Astrocyte of the spinal cord (primary cell): ENCODE measurements at regions not wholly inside any gene's neighbourhood (a gene's known extent, or its start where the extent isn't known, plus 50 kb on each side); places are given as distances from the start of the nearest gene placed in this dataset.

Source experiments
- DNase-seq: peaks from one replicate; pipeline ENCODE4 v3.0.0; 2011; ENCODE audit warnings: low read depth, low spot score
- H3K4me3 ChIP-seq: 2 replicates; pipeline ENCODE4 v1.5.1; 2011; ENCODE audit warnings: low read depth, mild to moderate bottlenecking, low read length, moderate library complexity
- in situ Hi-C: cut with HindIII; loops from 2 replicates; pipeline ENCODE4 v1.10.0; 2017; ENCODE audit warnings: low sequenced_read_pairs
- TF ChIP-seq, protein P1 (sequence below): IDR thresholded peaks from 2 replicates; pipeline ENCODE4 v1.5.1; 2012; ENCODE audit warnings: low read depth, mild to moderate bottlenecking, low read length, inconsistent platforms

DNA sequence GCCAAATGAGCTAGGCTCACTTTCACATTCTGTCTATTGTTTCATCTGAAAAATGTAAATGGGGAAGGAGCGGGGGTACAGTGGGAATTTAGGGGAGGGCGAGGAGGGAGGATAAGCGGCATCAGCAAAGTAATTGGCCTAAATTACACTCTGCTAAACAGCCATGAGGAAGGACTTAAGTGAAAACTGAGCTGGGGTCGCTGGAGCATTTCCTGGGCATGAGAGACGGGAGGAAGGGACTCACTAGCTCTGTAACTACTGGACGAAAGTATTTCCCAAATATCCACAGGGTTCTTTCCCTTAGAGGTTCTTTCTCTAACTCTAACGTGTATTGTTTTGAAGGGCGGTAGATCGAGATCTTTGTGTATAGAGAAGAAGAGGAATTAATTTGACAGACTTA lies 418.0 kb downstream of the SOX2 start:
- DNase-seq, result no peak
- H3K4me3 ChIP-seq, result no peak overlapping the region
- in situ Hi-C loops, result no loop called here
- TF ChIP-seq, protein P1, sequence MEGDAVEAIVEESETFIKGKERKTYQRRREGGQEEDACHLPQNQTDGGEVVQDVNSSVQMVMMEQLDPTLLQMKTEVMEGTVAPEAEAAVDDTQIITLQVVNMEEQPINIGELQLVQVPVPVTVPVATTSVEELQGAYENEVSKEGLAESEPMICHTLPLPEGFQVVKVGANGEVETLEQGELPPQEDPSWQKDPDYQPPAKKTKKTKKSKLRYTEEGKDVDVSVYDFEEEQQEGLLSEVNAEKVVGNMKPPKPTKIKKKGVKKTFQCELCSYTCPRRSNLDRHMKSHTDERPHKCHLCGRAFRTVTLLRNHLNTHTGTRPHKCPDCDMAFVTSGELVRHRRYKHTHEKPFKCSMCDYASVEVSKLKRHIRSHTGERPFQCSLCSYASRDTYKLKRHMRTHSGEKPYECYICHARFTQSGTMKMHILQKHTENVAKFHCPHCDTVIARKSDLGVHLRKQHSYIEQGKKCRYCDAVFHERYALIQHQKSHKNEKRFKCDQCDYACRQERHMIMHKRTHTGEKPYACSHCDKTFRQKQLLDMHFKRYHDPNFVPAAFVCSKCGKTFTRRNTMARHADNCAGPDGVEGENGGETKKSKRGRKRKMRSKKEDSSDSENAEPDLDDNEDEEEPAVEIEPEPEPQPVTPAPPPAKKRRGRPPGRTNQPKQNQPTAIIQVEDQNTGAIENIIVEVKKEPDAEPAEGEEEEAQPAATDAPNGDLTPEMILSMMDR, result no peak

DNA sequence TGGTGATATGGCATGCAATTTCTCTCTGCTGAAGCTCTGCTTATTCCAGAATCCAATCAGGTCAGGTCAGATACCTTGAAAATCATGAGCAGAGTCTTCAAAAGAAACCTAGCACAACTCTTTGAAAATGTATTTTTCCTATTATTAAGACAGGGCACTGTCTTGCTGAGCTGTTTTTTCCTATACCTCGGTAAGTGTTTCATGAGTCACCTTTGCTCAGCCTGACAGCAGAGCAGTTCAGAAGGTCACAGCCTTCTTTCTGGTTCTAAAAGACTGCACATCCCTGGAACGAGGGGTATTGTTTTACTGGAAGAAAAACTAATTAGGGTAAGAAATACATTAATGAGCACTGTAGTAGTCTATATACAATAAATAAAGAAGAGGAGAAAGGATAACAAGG lies 422.0 kb downstream of the SOX2 start:
- no peak overlapping the region for H3K4me3 ChIP-seq
- DNase-seq, result no peak
- in situ Hi-C loops, result no loop called here
- TF ChIP-seq, protein P1, result no peak

DNA sequence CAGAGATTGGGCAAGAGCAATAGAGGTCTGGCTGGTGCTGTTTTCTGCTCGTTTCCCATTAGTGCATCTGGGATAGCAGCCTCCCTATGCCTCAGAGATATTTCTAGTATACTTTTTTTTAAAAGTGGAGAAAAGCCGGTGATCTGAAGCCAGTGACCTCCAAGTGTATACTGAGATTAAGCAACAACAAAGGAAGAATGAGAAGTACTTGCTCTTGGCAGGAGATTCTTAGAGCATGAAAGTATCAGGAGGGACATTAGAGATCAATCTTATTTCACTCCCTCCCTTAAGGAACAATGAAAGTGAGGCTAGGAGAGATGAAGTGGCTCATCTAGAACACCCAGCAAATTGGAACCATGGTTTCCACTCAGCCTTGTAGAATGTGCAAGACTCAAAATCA lies 423.3 kb downstream of the SOX2 start:
- no peak overlapping the region for H3K4me3 ChIP-seq
- DNase-seq, result no peak
- TF ChIP-seq, protein P1, result no peak
- in situ Hi-C loops, result no loop called here

DNA sequence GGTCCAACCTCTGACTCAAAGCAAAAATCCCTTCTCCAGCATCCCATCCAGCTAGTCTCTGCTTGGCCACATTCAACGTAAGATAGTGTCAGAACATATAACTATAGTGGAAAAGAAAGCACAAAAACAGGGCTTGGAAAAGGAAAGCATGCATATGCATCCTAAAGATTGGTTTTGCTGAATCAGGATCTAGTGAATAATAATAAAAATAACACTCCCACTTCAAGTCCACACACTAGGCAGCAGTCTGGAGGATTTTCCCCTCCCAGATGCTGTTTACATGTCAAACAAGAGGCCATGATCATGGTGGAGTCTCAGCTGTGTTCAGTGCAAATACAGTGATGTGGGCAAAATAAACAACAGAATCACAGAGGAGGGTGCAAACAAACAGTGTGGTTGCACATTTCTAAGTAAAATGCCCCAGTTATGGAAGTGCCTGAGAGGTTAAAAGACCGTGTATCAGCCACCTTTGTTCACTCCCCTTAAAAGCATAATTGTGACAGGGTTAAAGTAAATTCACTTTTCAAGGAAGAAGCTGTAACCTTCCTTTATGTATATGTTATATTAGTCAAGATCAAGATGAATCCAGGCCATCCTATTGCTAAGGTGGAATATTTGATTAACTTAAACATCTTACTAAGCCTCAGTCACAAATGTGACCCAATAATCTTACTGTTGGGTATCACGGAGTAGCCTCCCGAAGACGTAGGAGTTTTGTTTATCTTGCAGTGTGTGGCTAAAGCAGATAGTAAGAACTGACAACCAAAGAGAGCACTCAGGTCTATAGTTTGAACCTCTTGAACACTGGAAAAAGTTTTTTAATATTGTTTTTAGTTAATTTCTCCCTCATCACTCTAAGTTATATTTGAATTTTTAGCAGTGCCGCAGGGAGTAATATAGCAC lies 424.5 kb downstream of the SOX2 start:
- in situ Hi-C loops, result no loop called here
- TF ChIP-seq, protein P1, result no peak
- no peak overlapping the region for H3K4me3 ChIP-seq
- DNase-seq, result no peak

DNA sequence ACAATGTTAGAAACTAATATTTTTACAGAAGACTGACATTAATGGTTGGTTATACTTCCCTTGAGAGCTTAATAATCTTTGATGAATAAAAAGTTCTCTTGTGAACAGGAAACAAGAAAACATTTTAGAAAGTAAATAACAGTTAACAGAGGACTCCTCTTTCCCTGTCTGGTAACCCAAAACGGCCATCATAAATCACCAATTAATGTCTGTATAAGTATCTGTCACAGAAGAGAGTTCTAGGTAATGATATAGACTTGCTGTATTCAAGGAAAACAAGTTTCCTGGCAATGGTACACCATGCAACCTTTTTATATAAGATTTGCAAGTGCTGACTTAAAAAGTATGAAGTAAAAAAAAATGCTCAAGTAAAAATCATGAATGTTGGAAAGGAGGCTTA lies 426.7 kb downstream of the SOX2 start:
- in situ Hi-C loops, result no loop called here
- TF ChIP-seq, protein P1, result no peak
- no peak for DNase-seq
- H3K4me3 ChIP-seq, result no peak overlapping the region

DNA sequence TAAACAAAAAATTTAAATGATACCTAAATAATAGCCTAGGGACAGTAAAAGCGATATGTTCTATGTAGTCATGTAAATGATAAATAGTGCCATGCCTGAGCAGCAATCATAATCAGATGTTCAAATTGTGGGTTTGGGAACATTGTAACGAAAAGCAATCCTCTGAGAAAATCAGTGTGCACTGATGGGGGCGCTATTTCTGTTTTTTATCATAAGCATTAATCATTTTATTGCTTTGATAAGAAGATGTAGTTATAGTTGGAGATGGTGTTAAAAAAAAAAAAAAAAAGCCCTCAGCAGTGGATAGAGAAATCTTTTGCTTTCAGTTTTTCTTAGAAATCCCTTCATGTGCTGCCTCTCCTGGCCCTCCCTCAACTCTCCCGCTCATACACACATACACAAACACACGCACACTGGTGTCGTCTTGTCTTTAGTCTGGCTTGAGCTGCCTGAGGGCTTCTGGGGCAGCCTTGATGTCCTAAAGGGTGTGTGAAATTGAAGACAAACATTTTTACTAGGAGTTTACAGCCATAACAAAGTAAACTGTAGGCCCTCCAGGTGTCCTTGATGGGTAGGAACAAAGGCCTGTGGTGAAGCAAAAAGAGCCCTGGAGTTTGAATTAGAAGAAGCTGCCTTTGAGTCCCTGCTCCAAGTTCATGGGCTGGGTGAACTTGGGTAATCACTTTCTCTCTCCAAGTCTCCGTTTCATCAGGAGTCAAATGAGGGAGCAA lies 428.1 kb downstream of the SOX2 start:
- H3K4me3 ChIP-seq, result no peak overlapping the region
- TF ChIP-seq, protein P1, result no peak
- no peak for DNase-seq
- in situ Hi-C loops, result no loop called here
